KMS-11 (cell line): ENCODE measurements at regions not wholly inside any gene's neighbourhood (a gene's known extent, or its start where the extent isn't known, plus 50 kb on each side); places are given as distances from the start of the nearest gene placed in this dataset.

Source experiments
- H2AFZ ChIP-seq: fragments of 200-600 bp; sonication (generic); 2 replicates; pipeline ENCODE4 v1.6.1; 2016; ENCODE audit warnings: antibody characterized with exemption, mixed run types, low read depth
- H3K27ac ChIP-seq: fragments of 200-600 bp; sonication (generic); 2 replicates; pipeline ENCODE4 v1.6.1; 2016; ENCODE audit warnings: mild to moderate bottlenecking, mixed run types
- H3K27me3 ChIP-seq: fragments of 200-600 bp; sonication (generic); 2 replicates; pipeline ENCODE4 v1.6.1; 2017; ENCODE audit warnings: mild to moderate bottlenecking, low read depth, mixed run types, moderate library complexity; ENCODE audit not compliant: insufficient read depth
- H3K36me3 ChIP-seq: fragments of 200-600 bp; sonication (generic); 2 replicates; pipeline ENCODE4 v1.6.1; 2017; ENCODE audit warnings: mild to moderate bottlenecking, mixed run types; ENCODE audit not compliant: insufficient read depth
- H3K4me1 ChIP-seq: fragments of 200-600 bp; sonication (generic); 2 replicates; pipeline ENCODE4 v1.6.1; 2016; ENCODE audit warnings: mild to moderate bottlenecking, low read depth, mixed run types; ENCODE audit not compliant: poor library complexity, severe bottlenecking
- H3K4me2 ChIP-seq: fragments of 200-600 bp; sonication (generic); 2 replicates; pipeline ENCODE4 v1.7.0; 2016; ENCODE audit warnings: mild to moderate bottlenecking, mixed run types
- H3K4me3 ChIP-seq: fragments of 200-600 bp; sonication (generic); IDR thresholded peaks from 2 replicates; pipeline ENCODE4 v1.6.1; 2017; ENCODE audit warnings: low read depth, low read length, mixed read lengths; ENCODE audit not compliant: insufficient read depth
- H3K79me2 ChIP-seq: fragments of 200-600 bp; sonication (generic); 2 replicates; pipeline ENCODE4 v1.6.1; 2016; ENCODE audit warnings: low read depth, mixed run types; ENCODE audit not compliant: insufficient read depth
- H3K9ac ChIP-seq: fragments of 200-600 bp; sonication (generic); 2 replicates; pipeline ENCODE4 v1.6.1; 2016; ENCODE audit warnings: mild to moderate bottlenecking, mixed run types
- H4K20me1 ChIP-seq: fragments of 200-600 bp; sonication (generic); 2 replicates; pipeline ENCODE4 v1.6.1; 2016; ENCODE audit warnings: mild to moderate bottlenecking, mixed run types; ENCODE audit not compliant: insufficient read depth
- CTCF ChIP-seq: fragments of 200-600 bp; sonication (generic); conservative IDR thresholded peaks from 2 replicates; pipeline ENCODE4 v1.6.1; 2017; ENCODE audit warnings: low read depth, mild to moderate bottlenecking, antibody characterized with exemption, low read length, moderate library complexity, mixed read lengths

GRCh38 chr2:175729049-175729706 is 272.9 kb downstream of the LNPK start:
- no peak overlapping the region for H2AFZ ChIP-seq
- H3K79me2 ChIP-seq, result no peaks in the 10 kb centered on the region
- H3K36me3 ChIP-seq, result no peaks in the 10 kb centered on the region
- no peak overlapping the region for H3K27ac ChIP-seq
- H3K4me2 ChIP-seq, result no peak overlapping the region
- TF ChIP-seq CTCF, result no peak
- H4K20me1 ChIP-seq, result no peaks in the 10 kb centered on the region
- no peak overlapping the region for H3K9ac ChIP-seq
- no peak overlapping the region for H3K4me3 ChIP-seq
- H3K4me1 ChIP-seq, result no peaks in the 10 kb centered on the region
- no peaks in the 10 kb centered on the region for H3K27me3 ChIP-seq

GRCh38 chr2:175728032-175728431 is 274.0 kb downstream of the LNPK start:
- TF ChIP-seq CTCF, result no peak
- H3K36me3 ChIP-seq, result no peaks in the 10 kb centered on the region

GRCh38 chr2:175726223-175726622 is 275.8 kb downstream of the LNPK start:
- Histone ChIP-seq H2AFZ (no peak overlapping the region), H3K79me2 (no peaks in the 10 kb centered on the region), H3K36me3 (no peaks in the 10 kb centered on the region), H3K4me2 (no peak overlapping the region), H3K9ac (no peak overlapping the region), H3K27me3 (no peaks in the 10 kb centered on the region), H3K4me3 (no peak overlapping the region), H3K4me1 (no peaks in the 10 kb centered on the region), H3K27ac (no peak overlapping the region), H4K20me1 (no peaks in the 10 kb centered on the region)
- TF ChIP-seq CTCF, result no peak

More at GRCh38 chr2:175728032-175728431, 274.0 kb downstream of the LNPK start:
- Histone ChIP-seq H3K9ac (no peak overlapping the region), H3K4me2 (no peak overlapping the region), H2AFZ (no peak overlapping the region), H3K4me3 (no peak overlapping the region), H3K79me2 (no peaks in the 10 kb centered on the region), H4K20me1 (no peaks in the 10 kb centered on the region), H3K27me3 (no peaks in the 10 kb centered on the region), H3K4me1 (no peaks in the 10 kb centered on the region), H3K27ac (no peak overlapping the region)

GRCh38 chr2:175709248-175709647 is 292.8 kb downstream of the LNPK start:
- TF ChIP-seq CTCF, result no peak
- Histone ChIP-seq H3K4me2 (no peak overlapping the region), H4K20me1 (no peaks in the 10 kb centered on the region), H3K27me3 (no peaks in the 10 kb centered on the region), H3K79me2 (no peaks in the 10 kb centered on the region), H3K4me3 (no peak overlapping the region), H2AFZ (no peak overlapping the region), H3K36me3 (no peaks in the 10 kb centered on the region), H3K27ac (no peak overlapping the region), H3K4me1 (no peaks in the 10 kb centered on the region), H3K9ac (no peak overlapping the region)
